AG04449 (cell line): ENCODE measurements at regions not wholly inside any gene's neighbourhood (a gene's known extent, or its start where the extent isn't known, plus 50 kb on each side); places are given as distances from the start of the nearest gene placed in this dataset.

ENCODE experiments used
- CTCF ChIA-PET: fragments of 350-600 bp; formaldehyde crosslinking; extraction: SDS; loops from one replicate; lab custom pipeline; 2021; ENCODE audit warnings: antibody characterized with exemption; lab: Yijun Ruan, JAX
- POLR2A ChIA-PET: fragments of 400-600, 350-600 bp; formaldehyde crosslinking; extraction: SDS; loops from one replicate; lab custom pipeline; 2020; ENCODE audit warnings: antibody characterized with exemption, inconsistent platforms; lab: Yijun Ruan, JAX
- DNase-seq: peaks from one replicate; pipeline ENCODE4 v3.0.0-alpha.2; 2010; ENCODE audit warnings: low read depth, low spot score
- H3K4me3 ChIP-seq: 2 replicates; pipeline ENCODE4 v1.5.1; 2011; ENCODE audit warnings: low read depth, mild to moderate bottlenecking, control low read depth, low read length
- CTCF ChIP-seq: IDR thresholded peaks from one replicate; pipeline ENCODE4 v1.5.1; 2011; ENCODE audit warnings: mild to moderate bottlenecking, moderate library complexity, low read length, control low read depth, inconsistent platforms; ENCODE audit not compliant: insufficient read depth; ENCODE audit errors: missing control alignments

- no peak for DNase-seq
- no peak overlapping the region for H3K4me3 ChIP-seq
- POLR2A ChIA-PET: no interaction called here
- TF ChIP-seq CTCF: no peak
- CTCF ChIA-PET: no interaction called here
Measured at GRCh38 chr9:26606756-26607155, 285.8 kb downstream of the CAAP1 start.

- TF ChIP-seq CTCF: no peak
- POLR2A ChIA-PET: no interaction called here
- CTCF ChIA-PET: no interaction called here
- DNase-seq: no peak
- no peak overlapping the region for H3K4me3 ChIP-seq
Measured at GRCh38 chr9:26605367-26605766, 287.2 kb downstream of the CAAP1 start.

DNA sequence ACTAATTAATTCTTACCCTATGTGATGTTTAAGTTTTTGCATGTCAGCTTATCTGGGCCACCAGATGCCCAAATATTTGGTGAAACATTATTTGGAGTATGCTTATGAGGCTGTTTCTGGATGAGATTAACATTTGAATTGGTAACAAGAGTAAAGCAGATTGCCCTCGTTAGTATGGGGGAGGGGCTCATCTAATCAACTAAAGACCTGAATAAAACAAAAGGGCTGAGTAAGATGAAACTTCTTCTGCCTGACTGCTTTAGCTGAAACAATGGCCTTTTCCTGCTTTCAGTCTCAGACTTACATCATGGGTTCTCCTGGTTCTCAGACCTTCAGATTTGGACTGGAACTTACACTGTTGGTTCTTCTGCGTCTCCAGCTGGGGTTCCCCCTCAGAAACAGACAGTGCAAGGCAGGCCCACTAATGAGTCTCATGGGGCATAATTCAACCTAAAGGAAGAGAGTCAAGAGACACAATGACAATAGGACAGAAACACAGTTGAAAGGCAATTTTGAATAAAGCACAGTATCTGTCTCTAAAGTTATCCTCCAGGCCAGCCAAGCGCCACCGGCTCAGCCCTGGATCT lies 288.4 kb downstream of the CAAP1 start:
- no peak for DNase-seq
- CTCF ChIA-PET: interaction anchor here (1.1 kb wide), 1 partner anchor 10 kb away, joined by 4 read pairs; no protein-coding TSS in a partner anchor
- TF ChIP-seq CTCF: no peak
- H3K4me3 ChIP-seq: no peak overlapping the region
- POLR2A ChIA-PET: no interaction called here

- ChIA-PET POLR2A (no interaction called here), CTCF (interaction anchor here (1.1 kb wide), 1 partner anchor 11 kb away, joined by 4 read pairs; no protein-coding TSS in a partner anchor)
Measured at GRCh38 chr9:26603617-26604016, 289.0 kb downstream of the CAAP1 start.

DNA sequence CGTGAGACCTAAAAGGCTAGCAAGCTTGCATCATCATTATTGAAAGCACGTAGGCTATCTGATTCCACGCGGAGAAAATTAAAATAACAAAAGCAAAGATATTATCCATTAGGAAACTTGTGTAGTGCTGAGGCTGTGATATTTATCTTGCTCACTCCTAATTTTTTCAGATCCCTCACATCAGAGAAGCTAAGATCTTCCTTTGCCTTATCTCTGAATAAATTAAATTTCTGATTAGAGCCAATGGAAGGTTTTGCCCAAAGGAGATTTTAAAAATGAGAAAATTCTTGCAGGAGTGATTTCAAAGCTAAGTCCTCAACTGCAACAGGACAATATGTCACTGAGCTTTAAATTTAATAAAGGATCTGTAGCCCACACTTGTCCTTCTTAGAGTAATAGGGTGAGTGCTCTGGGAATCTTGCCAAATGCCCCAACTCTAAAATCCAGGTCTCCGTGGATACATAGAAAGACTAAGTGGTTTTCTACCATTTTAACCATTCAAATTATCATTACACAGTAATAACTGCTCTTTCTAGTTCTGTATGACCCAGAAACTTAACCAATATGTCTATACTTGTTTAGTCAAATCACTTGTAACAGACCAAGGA lies 295.0 kb downstream of the CAAP1 start:
- CTCF ChIA-PET: no interaction called here
- no peak for DNase-seq
- TF ChIP-seq CTCF: no peak
- no peak overlapping the region for H3K4me3 ChIP-seq
- POLR2A ChIA-PET: no interaction called here

More at GRCh38 chr9:26603617-26604016, 289.0 kb downstream of the CAAP1 start:
- TF ChIP-seq CTCF: no peak
- DNase-seq: no peak
- no peak overlapping the region for H3K4me3 ChIP-seq

DNA sequence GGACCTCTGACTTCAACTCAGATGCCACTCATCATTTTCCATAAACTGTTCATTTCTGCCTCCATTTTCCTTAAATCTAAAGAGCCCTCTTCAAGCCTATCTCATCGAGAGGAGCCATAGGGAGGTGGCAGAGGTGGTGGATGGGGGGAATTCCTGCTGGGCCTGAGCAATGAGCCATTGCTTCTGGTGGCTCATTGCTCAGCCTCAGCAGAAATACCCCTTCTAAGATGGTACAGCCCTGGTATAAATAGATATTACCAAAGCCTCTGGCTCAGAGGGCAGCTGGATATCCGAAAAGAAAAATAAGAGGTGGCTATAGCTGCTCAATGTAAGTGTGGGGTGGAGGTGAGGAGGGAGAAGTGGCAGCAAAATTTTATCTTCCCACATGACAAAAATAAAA lies 313.5 kb downstream of the CAAP1 start:
- DNase-seq: no peak

More for the DNA sequence above, 313.5 kb downstream of the CAAP1 start:
- H3K4me3 ChIP-seq: no peak overlapping the region
- no peak for TF ChIP-seq CTCF
- ChIA-PET POLR2A (no interaction called here), CTCF (no interaction called here)
